BLaER1 (cell line): ENCODE measurements at regions not wholly inside any gene's neighbourhood (a gene's known extent, or its start where the extent isn't known, plus 50 kb on each side); places are given as distances from the start of the nearest gene placed in this dataset.

Experiments used
- H3K27ac ChIP-seq: shearing (Covaris generic); formaldehyde crosslinking; 2 replicates; pipeline ENCODE4 v1.8.1; 2022
- H3K27me3 ChIP-seq: shearing (Covaris generic); formaldehyde crosslinking; 2 replicates; pipeline ENCODE4 v1.8.1; 2022
- H3K36me3 ChIP-seq: shearing (Covaris generic); formaldehyde crosslinking; 2 replicates; pipeline ENCODE4 v1.8.1; 2022
- H3K4me1 ChIP-seq: shearing (Covaris generic); formaldehyde crosslinking; 2 replicates; pipeline ENCODE4 v1.8.1; 2022
- H3K4me2 ChIP-seq: shearing (Covaris generic); formaldehyde crosslinking; 2 replicates; pipeline ENCODE4 v1.8.1; 2022
- H3K4me3 ChIP-seq: shearing (Covaris generic); formaldehyde crosslinking; 2 replicates; pipeline ENCODE4 v1.8.1; 2022
- H3K9ac ChIP-seq: shearing (Covaris generic); formaldehyde crosslinking; 2 replicates; pipeline ENCODE4 v1.8.1; 2022
- H3K9me3 ChIP-seq: shearing (Covaris generic); formaldehyde crosslinking; 2 replicates; pipeline ENCODE4 v1.8.1; 2022
- H4K20me1 ChIP-seq: shearing (Covaris generic); formaldehyde crosslinking; 2 replicates; pipeline ENCODE4 v1.8.1; 2022
- Cebpa-rat ChIP-seq: shearing (Covaris generic); IDR thresholded peaks from 2 replicates; pipeline ENCODE4 v1.8.1; 2022

GRCh38 chr3:152159328-152159727, 109.4 kb upstream of the MBNL1 start:
- Histone ChIP-seq H3K4me1 (no peaks in the 10 kb centered on the region), H3K36me3 (no peaks in the 10 kb centered on the region), H3K4me2 (no peak overlapping the region), H3K4me3 (no peak overlapping the region), H3K27ac (no peak overlapping the region), H3K9ac (no peak overlapping the region), H4K20me1 (no peaks in the 10 kb centered on the region), H3K27me3 (no peaks in the 10 kb centered on the region), H3K9me3 (peaks cover 9% of the 10 kb centered on the region)
- no peak for TF ChIP-seq Cebpa-rat

- Histone ChIP-seq H3K27ac (no peak overlapping the region), H4K20me1 (no peaks in the 10 kb centered on the region), H3K4me2 (no peak overlapping the region)
These were observed 108.2 kb upstream of the MBNL1 start for GRCh38 chr3:152160350-152161011.

GRCh38 chr3:152172460-152172859, 96.3 kb upstream of the MBNL1 start:
- no peak overlapping the region for H3K4me2 ChIP-seq
- no peaks in the 10 kb centered on the region for H3K27me3 ChIP-seq
- H3K27ac ChIP-seq: no peak overlapping the region
- no peaks in the 10 kb centered on the region for H4K20me1 ChIP-seq
- H3K4me1 ChIP-seq: no peaks in the 10 kb centered on the region
- TF ChIP-seq Cebpa-rat: no peak
- 0 out of 2 replicates have a peak, but pooled peaks cover 5% of the 10 kb centered on the region for H3K9me3 ChIP-seq
- no peak overlapping the region for H3K4me3 ChIP-seq
- no peaks in the 10 kb centered on the region for H3K36me3 ChIP-seq
- no peak overlapping the region for H3K9ac ChIP-seq

More at GRCh38 chr3:152160350-152161011, 108.2 kb upstream of the MBNL1 start:
- TF ChIP-seq Cebpa-rat: no peak
- no peaks in the 10 kb centered on the region for H3K27me3 ChIP-seq
- H3K9ac ChIP-seq: no peak overlapping the region
- no peaks in the 10 kb centered on the region for H3K36me3 ChIP-seq
- no peaks in the 10 kb centered on the region for H3K4me1 ChIP-seq
- no peak overlapping the region for H3K4me3 ChIP-seq
- H3K9me3 ChIP-seq: peaks cover 9% of the 10 kb centered on the region

GRCh38 chr3:152173627-152174026, 95.1 kb upstream of the MBNL1 start:
- Histone ChIP-seq H3K36me3 (no peaks in the 10 kb centered on the region), H3K27me3 (no peaks in the 10 kb centered on the region), H4K20me1 (no peaks in the 10 kb centered on the region), H3K9ac (no peak overlapping the region), H3K4me3 (no peak overlapping the region), H3K4me1 (no peaks in the 10 kb centered on the region), H3K27ac (no peak overlapping the region), H3K9me3 (0 out of 2 replicates have a peak, but pooled peaks cover 5% of the 10 kb centered on the region), H3K4me2 (no peak overlapping the region)
- TF ChIP-seq Cebpa-rat: no peak

GRCh38 chr3:152174876-152175527, 93.7 kb upstream of the MBNL1 start:
- 0 out of 2 replicates have a peak, but pooled peaks cover 5% of the 10 kb centered on the region for H3K9me3 ChIP-seq
- H3K4me1 ChIP-seq: no peaks in the 10 kb centered on the region
- no peak overlapping the region for H3K9ac ChIP-seq
- H3K36me3 ChIP-seq: no peaks in the 10 kb centered on the region
- no peak overlapping the region for H3K4me3 ChIP-seq
- H3K27ac ChIP-seq: no peak overlapping the region
- no peaks in the 10 kb centered on the region for H3K27me3 ChIP-seq
- no peaks in the 10 kb centered on the region for H4K20me1 ChIP-seq
- TF ChIP-seq Cebpa-rat: no peak
- H3K4me2 ChIP-seq: no peak overlapping the region

- Histone ChIP-seq H3K4me1 (no peaks in the 10 kb centered on the region), H3K4me2 (no peak overlapping the region), H3K27me3 (no peaks in the 10 kb centered on the region), H3K9ac (no peak overlapping the region), H3K36me3 (no peaks in the 10 kb centered on the region), H3K4me3 (no peak overlapping the region), H3K9me3 (0 out of 2 replicates have a peak, but pooled peaks cover 5% of the 10 kb centered on the region), H4K20me1 (no peaks in the 10 kb centered on the region), H3K27ac (no peak overlapping the region)
- no peak for TF ChIP-seq Cebpa-rat
These were observed 93.2 kb upstream of the MBNL1 start for GRCh38 chr3:152175528-152175889.

GRCh38 chr3:152176241-152176640, 92.5 kb upstream of the MBNL1 start:
- H3K9ac ChIP-seq: no peak overlapping the region
- no peaks in the 10 kb centered on the region for H3K4me1 ChIP-seq
- H3K27me3 ChIP-seq: no peaks in the 10 kb centered on the region
- no peak overlapping the region for H3K4me2 ChIP-seq
- H3K9me3 ChIP-seq: 0 out of 2 replicates have a peak, but pooled peaks cover 1% of the 10 kb centered on the region
- no peak overlapping the region for H3K4me3 ChIP-seq
- no peak overlapping the region for H3K27ac ChIP-seq
- H3K36me3 ChIP-seq: no peaks in the 10 kb centered on the region
- no peaks in the 10 kb centered on the region for H4K20me1 ChIP-seq
- TF ChIP-seq Cebpa-rat: no peak

- Histone ChIP-seq H3K27me3 (no peaks in the 10 kb centered on the region), H3K9me3 (no peaks in the 10 kb centered on the region), H4K20me1 (no peaks in the 10 kb centered on the region), H3K27ac (no peak overlapping the region), H3K36me3 (no peaks in the 10 kb centered on the region), H3K4me1 (no peaks in the 10 kb centered on the region), H3K4me2 (no peak overlapping the region), H3K9ac (no peak overlapping the region), H3K4me3 (no peak overlapping the region)
- TF ChIP-seq Cebpa-rat: no peak
These were observed 91.7 kb upstream of the MBNL1 start for GRCh38 chr3:152176998-152177397.

GRCh38 chr3:152177757-152178156, 91.0 kb upstream of the MBNL1 start:
- Histone ChIP-seq H4K20me1 (no peaks in the 10 kb centered on the region), H3K9me3 (no peaks in the 10 kb centered on the region), H3K27ac (no peak overlapping the region), H3K36me3 (no peaks in the 10 kb centered on the region), H3K9ac (no peak overlapping the region), H3K4me1 (no peaks in the 10 kb centered on the region), H3K4me2 (no peak overlapping the region), H3K27me3 (no peaks in the 10 kb centered on the region), H3K4me3 (no peak overlapping the region)
- TF ChIP-seq Cebpa-rat: no peak

GRCh38 chr3:152183473-152183872, 85.3 kb upstream of the MBNL1 start:
- Histone ChIP-seq H3K9me3 (no peaks in the 10 kb centered on the region), H3K36me3 (no peaks in the 10 kb centered on the region), H3K9ac (no peak overlapping the region), H3K27me3 (no peaks in the 10 kb centered on the region), H3K4me1 (no peaks in the 10 kb centered on the region), H3K4me3 (no peak overlapping the region), H4K20me1 (no peaks in the 10 kb centered on the region), H3K27ac (no peak overlapping the region), H3K4me2 (no peak overlapping the region)
- TF ChIP-seq Cebpa-rat: no peak
